GM12801 (cell line): ENCODE measurements at regions not wholly inside any gene's neighbourhood (a gene's known extent, or its start where the extent isn't known, plus 50 kb on each side); places are given as distances from the start of the nearest gene placed in this dataset.

Source experiments
- TF ChIP-seq, protein P1 (sequence below): IDR thresholded peaks from one replicate; pipeline ENCODE4 v1.5.1; 2011; ENCODE audit warnings: control low read depth; ENCODE audit not compliant: insufficient read length; ENCODE audit errors: extremely low read depth

DNA sequence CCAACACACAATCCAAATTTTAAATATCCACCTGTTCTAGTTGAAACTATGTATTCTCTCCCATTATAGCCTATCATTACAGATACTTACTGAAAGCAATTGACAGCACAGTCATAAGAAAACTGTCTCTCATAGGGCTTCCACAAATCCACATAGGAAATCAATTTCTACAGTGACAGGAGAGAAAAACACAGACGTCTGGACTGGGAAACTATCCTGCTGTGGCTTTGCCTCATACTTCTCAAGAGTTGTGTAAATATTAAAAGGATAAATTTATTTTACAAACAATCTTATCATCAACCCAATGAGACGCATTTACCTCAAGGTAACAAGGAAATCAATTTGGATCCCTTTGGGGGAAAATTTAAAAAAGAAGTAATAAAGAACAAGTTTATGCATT is 517.5 kb downstream of the EFNA5 start:
- TF ChIP-seq, protein P1, sequence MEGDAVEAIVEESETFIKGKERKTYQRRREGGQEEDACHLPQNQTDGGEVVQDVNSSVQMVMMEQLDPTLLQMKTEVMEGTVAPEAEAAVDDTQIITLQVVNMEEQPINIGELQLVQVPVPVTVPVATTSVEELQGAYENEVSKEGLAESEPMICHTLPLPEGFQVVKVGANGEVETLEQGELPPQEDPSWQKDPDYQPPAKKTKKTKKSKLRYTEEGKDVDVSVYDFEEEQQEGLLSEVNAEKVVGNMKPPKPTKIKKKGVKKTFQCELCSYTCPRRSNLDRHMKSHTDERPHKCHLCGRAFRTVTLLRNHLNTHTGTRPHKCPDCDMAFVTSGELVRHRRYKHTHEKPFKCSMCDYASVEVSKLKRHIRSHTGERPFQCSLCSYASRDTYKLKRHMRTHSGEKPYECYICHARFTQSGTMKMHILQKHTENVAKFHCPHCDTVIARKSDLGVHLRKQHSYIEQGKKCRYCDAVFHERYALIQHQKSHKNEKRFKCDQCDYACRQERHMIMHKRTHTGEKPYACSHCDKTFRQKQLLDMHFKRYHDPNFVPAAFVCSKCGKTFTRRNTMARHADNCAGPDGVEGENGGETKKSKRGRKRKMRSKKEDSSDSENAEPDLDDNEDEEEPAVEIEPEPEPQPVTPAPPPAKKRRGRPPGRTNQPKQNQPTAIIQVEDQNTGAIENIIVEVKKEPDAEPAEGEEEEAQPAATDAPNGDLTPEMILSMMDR, result no peak

DNA sequence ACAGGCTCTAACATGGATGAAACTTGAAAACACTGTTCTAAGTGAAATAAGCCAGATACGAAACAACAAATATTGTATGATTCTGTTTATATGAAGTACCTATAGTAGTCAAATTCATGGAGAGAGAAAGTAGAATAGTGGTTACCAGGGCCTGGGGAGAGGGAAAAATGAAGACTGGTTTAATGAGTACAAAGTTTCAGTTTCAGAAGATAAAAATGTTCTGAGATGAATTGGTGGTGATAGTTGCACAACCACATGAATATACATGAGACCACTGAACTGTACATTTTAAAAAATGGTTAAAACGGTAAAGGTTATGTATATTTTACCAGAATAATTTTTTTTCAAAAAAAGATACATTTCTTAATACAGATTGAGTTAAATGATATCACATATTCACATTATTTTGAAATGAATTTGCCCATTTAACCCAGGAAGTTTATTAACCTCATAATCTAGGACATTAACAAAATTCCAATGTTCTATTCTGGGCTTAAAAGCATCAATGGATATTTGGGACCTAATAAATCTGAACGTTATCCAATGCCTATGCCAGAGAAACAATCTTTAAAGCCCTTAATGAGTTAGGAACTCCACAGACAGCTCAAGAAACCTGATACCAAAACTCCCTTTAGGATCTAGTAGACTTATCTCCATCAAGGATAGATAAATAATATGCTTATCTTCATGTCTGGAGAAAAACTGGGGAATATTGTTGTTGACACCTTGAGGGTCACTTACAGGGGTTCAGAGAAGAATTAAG is 521.3 kb downstream of the EFNA5 start:
- TF ChIP-seq, protein P1, result no peak

DNA sequence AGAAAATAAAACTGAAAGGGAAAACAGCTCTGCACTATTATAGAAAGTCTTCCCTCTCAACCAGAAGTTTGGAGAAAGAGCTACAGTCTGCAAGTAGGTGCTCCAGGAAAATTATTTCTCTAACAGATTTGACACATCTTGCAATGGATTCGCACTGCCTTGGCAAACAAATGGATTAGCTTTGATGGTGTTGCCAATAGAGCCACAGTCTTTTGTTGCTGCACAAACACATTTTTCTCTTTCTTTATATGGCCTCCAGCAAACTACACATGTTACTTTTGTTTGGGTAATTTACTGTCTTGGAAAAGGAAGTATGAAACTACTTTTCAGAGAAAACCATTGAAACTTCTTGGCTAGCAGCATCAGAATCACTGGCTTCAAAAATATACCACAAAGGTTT is 523.1 kb downstream of the EFNA5 start:
- TF ChIP-seq, protein P1, result no peak

DNA sequence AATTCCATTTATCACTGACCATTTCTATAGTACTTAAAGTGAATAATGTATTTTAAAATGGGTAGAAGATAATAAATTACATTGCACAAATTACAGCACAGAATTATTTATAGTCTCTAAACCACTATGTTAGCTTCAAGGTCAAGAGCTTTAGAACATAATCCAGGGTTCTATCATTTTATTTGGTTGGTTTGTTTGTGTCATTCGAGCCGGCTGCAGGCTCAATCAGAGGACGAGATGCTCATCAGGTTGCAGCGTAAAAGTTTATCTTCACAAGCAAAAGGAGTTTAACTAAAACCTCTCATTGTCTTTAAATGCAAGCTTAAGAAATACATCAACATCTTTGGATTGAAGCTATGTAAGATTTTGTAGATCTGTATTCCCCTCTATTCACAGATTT is 523.8 kb downstream of the EFNA5 start:
- TF ChIP-seq, protein P1, result no peak

DNA sequence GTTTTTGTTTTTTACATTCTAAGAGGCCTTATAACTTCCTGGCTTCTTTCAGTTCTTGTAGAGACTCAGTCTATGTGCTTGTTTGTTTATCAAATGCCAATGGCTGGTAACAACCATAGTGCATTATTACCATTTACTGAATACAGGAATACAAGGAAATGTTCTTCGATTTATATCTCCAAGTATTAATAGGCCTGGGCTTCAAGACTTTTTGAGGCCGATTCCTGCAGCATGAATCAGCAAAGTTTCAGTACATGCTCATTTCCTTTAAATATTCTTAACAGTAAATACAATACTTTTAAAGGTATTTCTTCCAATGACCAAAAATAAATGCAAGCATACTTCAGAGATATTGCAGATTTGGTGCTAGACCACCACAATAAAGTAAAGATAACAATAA is 535.3 kb downstream of the EFNA5 start:
- TF ChIP-seq, protein P1, result no peak

DNA sequence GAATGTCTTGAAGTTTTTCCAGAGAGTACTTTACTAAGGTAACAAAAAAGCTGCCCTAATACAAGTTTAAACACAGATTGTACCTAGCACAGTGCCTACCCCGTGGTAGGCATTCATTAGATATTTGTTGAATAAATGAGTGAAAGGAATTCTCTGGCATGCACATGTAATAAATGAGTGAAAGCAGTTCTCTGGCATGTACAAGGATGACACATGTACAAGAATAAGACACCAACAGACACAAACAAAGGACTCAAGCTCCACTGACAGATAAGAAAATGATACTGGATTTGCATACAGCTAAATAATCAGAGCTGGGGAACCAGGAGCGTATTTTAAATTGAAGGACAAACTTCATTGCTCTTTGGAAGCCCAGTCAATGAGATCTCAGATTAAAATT is 535.8 kb downstream of the EFNA5 start:
- TF ChIP-seq, protein P1, result no peak

DNA sequence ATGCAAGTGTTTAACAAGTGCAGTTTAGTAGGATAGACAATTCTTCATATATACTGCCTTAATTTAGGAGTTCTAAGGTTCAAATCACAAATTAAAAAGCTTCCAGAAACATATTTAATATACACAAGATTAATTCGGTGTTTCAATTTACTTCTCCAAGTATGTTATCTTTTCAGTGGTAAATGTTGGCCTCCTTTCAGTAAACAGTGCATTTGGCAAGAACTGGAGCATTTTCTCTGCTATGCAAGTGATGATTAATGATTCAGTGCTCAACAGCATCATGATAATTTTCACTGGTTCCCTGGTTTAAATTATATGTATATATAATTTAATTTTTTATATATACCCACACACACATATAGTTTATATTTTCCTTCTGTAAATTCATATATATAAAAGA is 541.7 kb downstream of the EFNA5 start:
- TF ChIP-seq, protein P1, result no peak
